Gastroesophageal sphincter (tissue), 3 donors: ENCODE measurements at regions not wholly inside any gene's neighbourhood (a gene's known extent, or its start where the extent isn't known, plus 50 kb on each side); places are given as distances from the start of the nearest gene placed in this dataset.

Experiments used
- EP300 ChIP-seq: sonication (generic); formaldehyde crosslinking; IDR thresholded peaks from one replicate; pipeline ENCODE4 v1.6.1; 2017; ENCODE audit warnings: antibody characterized with exemption, mild to moderate bottlenecking
- POLR2A ChIP-seq, 2 donors: fragments of 450-650 bp; IDR thresholded peaks; one replicate each; pipeline ENCODE4 v1.6.1; 2017; ENCODE audit warnings: antibody characterized with exemption in 2 of 2, mild to moderate bottlenecking in 2 of 2, moderate library complexity in 1 of 2
- POLR2AphosphoS5 ChIP-seq: sonication (generic); formaldehyde crosslinking; IDR thresholded peaks from one replicate; pipeline ENCODE4 v1.6.1; 2017; ENCODE audit warnings: antibody characterized with exemption
- TF ChIP-seq, protein P1 (sequence below), 4 experiments: fragments of 200-600 bp in 2 of 4; fragments of 450-650 bp in 2 of 4; sonication (generic) in 1 of 4; IDR thresholded peaks; one replicate each; pipeline ENCODE4 v1.5.1; 2017 to 2019; ENCODE audit warnings: antibody characterized with exemption in 4 of 4, mild to moderate bottlenecking in 2 of 4, moderate library complexity in 2 of 4

DNA sequence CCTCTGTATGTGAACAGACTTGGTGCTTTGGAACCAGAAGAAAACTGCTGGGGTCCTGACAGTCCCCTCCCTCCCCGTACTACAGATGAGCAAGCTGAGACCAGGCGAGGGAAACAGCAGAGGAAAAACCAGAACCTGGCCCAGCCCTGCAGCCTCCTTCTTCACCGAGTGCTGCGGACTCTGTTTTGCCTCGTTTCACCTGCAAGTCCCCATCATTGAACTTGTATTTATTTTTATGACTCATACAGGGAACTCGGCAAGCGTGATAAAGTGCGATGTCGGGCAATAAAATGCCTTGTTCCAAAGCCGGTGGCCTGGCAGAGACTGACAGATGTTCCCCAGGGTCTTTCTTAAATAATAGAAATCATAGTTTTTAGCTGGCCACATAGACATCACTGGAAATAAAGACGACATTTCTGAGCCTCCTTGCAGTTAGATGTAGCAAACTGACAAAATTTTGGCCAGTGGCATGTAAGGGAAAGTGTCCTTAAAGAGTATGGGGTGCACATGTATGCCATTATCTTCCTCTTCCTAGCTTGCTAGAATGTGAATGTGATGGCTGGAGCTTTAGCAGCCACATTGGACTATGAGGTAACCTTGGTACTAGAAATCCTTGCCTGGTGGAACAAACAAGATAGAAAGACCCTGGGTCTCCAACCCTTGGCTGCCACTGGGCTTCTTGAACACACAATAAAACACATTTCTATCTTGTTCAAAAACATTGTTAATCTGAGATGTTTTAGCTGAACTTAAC, 128.6 kb downstream of the IRF8 start:
- TF ChIP-seq, protein P1, sequence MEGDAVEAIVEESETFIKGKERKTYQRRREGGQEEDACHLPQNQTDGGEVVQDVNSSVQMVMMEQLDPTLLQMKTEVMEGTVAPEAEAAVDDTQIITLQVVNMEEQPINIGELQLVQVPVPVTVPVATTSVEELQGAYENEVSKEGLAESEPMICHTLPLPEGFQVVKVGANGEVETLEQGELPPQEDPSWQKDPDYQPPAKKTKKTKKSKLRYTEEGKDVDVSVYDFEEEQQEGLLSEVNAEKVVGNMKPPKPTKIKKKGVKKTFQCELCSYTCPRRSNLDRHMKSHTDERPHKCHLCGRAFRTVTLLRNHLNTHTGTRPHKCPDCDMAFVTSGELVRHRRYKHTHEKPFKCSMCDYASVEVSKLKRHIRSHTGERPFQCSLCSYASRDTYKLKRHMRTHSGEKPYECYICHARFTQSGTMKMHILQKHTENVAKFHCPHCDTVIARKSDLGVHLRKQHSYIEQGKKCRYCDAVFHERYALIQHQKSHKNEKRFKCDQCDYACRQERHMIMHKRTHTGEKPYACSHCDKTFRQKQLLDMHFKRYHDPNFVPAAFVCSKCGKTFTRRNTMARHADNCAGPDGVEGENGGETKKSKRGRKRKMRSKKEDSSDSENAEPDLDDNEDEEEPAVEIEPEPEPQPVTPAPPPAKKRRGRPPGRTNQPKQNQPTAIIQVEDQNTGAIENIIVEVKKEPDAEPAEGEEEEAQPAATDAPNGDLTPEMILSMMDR (IDR thresholded peaks at IDR 0.05): no peak
- TF ChIP-seq POLR2A (IDR thresholded peaks at IDR 0.05): no peak
- no peak for TF ChIP-seq EP300
- TF ChIP-seq POLR2AphosphoS5: no peak
